ENCODE measurements at regions not wholly inside any gene's neighbourhood (a gene's known extent, or its start where the extent isn't known, plus 50 kb on each side); places are given as distances from the start of the nearest gene placed in this dataset.
A peak's percentile ranks its signal among the peaks of the same experiment; 100 is the strongest.

DNA sequence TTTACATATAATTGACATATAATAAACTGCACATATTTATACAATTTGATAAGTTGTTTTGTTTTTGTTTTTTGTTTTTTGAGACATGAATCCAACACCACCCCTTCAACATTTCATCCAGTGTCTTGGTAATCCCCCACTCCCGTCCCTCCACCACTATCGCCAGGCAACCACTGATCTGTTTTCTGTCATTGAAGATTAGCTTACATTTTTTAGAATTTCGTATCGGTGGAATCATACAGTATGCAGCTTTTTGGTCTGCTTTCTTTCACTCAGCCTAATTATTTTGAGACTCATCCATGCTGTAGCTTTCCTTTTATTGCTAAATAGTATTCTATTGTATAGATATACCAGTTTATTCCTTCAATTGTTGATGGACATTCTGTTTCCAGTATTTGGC lies 94.1 kb upstream of the FRY start:
- Histone ChIP-seq H3K36me3 (no peaks in the 10 kb centered on the region), H3K27ac (no peak overlapping the region), H3K4me3 (replicated peaks in 1 of 3) (no peak overlapping the region), H3K9me3 (no peaks in the 10 kb centered on the region), H3K27me3 (no peaks in the 10 kb centered on the region), H3K4me1 (no peaks in the 10 kb centered on the region)
- TF ChIP-seq POLR2A (IDR thresholded peaks at IDR 0.05), result no peak
- intact Hi-C loops (cut with DNase I), result no loop called here
- DNase-seq, result no peak
- 94 to 96% methylated on average over 4 of the region's 4 CpGs for WGBS, 2 donors

DNA sequence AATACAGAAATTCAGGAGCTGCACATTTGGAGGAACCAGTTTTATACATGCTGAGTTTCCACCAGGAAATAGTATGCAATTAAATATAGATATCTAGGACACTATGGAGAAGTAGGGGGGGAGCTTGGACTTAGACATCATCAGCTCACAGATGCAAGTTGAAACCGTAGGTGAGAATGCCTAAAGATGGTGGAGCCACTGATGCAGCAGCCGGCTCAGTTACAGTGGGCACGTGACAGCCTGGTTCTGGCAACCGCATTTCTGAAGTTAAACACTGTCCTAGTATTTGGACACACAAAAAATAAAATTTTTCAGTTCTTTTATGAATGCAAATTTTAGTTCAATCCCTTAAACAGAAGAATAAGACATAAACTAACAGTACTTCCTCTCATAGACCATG lies 91.5 kb upstream of the FRY start:
- no peaks in the 10 kb centered on the region for H3K36me3 ChIP-seq
- intact Hi-C loops (cut with DNase I), result no loop called here
- no peak for DNase-seq
- no peak for TF ChIP-seq POLR2A (IDR thresholded peaks at IDR 0.05)
- TF ChIP-seq, protein P1, sequence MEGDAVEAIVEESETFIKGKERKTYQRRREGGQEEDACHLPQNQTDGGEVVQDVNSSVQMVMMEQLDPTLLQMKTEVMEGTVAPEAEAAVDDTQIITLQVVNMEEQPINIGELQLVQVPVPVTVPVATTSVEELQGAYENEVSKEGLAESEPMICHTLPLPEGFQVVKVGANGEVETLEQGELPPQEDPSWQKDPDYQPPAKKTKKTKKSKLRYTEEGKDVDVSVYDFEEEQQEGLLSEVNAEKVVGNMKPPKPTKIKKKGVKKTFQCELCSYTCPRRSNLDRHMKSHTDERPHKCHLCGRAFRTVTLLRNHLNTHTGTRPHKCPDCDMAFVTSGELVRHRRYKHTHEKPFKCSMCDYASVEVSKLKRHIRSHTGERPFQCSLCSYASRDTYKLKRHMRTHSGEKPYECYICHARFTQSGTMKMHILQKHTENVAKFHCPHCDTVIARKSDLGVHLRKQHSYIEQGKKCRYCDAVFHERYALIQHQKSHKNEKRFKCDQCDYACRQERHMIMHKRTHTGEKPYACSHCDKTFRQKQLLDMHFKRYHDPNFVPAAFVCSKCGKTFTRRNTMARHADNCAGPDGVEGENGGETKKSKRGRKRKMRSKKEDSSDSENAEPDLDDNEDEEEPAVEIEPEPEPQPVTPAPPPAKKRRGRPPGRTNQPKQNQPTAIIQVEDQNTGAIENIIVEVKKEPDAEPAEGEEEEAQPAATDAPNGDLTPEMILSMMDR (IDR thresholded peaks at IDR 0.05), result no peak
- no peaks in the 10 kb centered on the region for H3K27me3 ChIP-seq
- H3K9me3 ChIP-seq, result no peaks in the 10 kb centered on the region
- 92 to 95% methylated on average over 4 of the region's 4 CpGs for WGBS, 2 donors
- no peaks in the 10 kb centered on the region for H3K4me1 ChIP-seq
- H3K27ac ChIP-seq, result no peak overlapping the region
- no peak overlapping the region for H3K4me3 ChIP-seq (replicated peaks in 1 of 3)

- Histone ChIP-seq H3K27me3 (no peaks in the 10 kb centered on the region), H3K9me3 (no peaks in the 10 kb centered on the region), H3K4me3 (replicated peaks in 1 of 3) (no peak overlapping the region), H3K27ac (no peak overlapping the region), H3K4me1 (peaks cover 18 to 20% of the 10 kb centered on the region in 2 donors), H3K36me3 (no peaks in the 10 kb centered on the region)
- 72 to 78% methylated on average over 3 of the region's 3 CpGs for WGBS, 2 donors
- TF ChIP-seq, protein P1 (IDR thresholded peaks at IDR 0.05), result no peak
- intact Hi-C loops (cut with DNase I), result no loop called here
- DNase-seq, result no peak
These were observed 88.0 kb upstream of the FRY start for GRCh38 chr13:31943591-31943990.

DNA sequence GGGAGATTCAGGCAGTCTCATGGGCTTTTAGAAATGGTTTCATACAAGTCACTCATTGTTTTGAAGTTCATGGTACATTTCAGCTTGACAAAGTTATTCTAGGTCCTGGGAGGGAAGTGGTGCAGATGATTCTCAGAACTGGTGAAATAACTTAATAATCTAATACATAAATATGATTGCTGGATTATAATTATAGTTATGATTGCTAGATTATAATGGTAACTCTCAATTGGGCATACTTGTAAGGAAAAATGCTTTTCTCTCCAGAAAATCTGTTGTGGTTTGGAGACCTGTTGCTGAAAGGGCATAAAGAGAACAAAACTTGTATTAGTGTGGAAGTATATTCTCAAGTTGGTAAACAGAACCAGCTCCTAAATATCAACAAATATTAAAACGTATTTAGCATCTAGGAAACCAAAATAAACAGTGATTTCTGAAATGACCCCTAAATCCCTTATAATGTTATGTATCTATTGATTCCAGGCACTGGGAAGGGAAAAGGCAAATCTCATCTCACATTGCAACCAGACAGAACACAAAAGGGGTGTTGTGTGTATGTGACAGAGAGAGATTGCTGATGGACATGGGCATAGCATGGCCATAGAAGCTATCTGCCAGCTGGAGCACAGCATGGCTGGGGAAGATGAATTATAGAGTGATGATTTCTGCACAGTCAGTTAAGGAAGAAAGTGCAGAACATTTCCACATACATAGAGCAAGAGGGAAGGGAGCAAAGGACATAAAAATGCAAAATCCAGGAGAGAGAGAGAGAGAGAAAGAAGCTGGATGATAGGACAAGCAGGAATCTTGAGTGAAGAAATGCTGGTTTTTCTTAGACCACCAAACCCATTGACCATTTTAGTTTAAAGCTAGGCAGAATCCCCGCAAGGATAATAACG lies 87.1 kb upstream of the FRY start:
- no peak for TF ChIP-seq POLR2A (IDR thresholded peaks at IDR 0.05)
- TF ChIP-seq, protein P1 (IDR thresholded peaks at IDR 0.05), result no peak
- intact Hi-C loops (cut with DNase I), result no loop called here
- Histone ChIP-seq H3K4me3 (replicated peaks in 1 of 3) (no peak overlapping the region), H3K27me3 (no peaks in the 10 kb centered on the region), H3K27ac (no peak overlapping the region), H3K36me3 (no peaks in the 10 kb centered on the region), H3K9me3 (no peaks in the 10 kb centered on the region), H3K4me1 (peaks cover 18 to 20% of the 10 kb centered on the region in 2 donors)
- no peak for DNase-seq
- WGBS, 2 donors, result 75 to 90% methylated on average over 3 of the region's 3 CpGs

DNA sequence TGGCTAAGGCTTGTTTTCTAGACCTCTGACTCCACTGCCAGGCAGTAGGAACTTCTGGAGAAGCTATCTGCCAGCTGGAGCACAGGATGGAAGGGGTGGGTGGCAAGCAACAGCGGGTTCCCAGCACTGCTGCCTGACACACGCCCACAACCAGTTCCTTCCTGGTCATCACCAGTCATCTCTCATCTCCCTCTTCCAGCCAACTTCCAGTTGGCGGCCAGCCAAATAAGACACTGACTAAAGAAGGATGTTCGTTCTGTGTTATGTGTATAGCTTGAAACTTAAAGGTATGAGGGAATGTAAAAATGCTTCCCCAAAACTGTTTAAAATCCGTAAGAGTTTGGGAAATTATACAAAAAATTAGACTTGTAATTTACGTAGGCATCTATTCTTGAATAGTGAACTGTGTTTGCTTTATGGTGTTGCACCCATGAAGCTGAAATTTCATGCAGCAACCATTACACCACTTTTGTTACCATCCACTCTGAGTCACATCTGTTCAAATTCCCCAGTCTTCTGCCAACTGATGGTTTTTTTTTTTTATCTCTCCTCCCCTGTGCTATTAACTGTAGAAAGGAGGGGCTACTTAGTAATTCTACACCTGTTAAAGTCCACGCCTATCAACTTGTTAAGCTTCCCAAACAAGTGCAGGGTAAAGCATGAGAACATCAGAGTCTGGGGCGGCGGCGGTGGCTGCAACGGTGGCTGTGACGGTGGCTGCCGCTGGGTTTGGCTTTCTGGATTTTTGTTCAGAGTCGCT lies 86.2 kb upstream of the FRY start:
- Histone ChIP-seq H3K27me3 (no peaks in the 10 kb centered on the region), H3K4me3 (replicated peaks in 1 of 3) (no peak overlapping the region), H3K27ac (peak overlapping the region in 2 of 3 donors; percentile 45 to 48), H3K36me3 (no peaks in the 10 kb centered on the region), H3K4me1 (peaks cover 18 to 20% of the 10 kb centered on the region in 2 donors), H3K9me3 (no peaks in the 10 kb centered on the region)
- TF ChIP-seq, protein P1 (IDR thresholded peaks at IDR 0.05), result no peak
- peak in 1 of 2 donors; percentile 82 for TF ChIP-seq POLR2A (IDR thresholded peaks at IDR 0.05)
- intact Hi-C loops (cut with DNase I), result no loop called here
- whole genome bisulfite sequencing, 2 donors, result 35 to 48% methylated on average over 14 of the region's 14 CpGs
- DNase-seq, result peak; percentile 58 to 61
